Fibroblast of skin of right biceps (primary cell): ENCODE measurements at regions not wholly inside any gene's neighbourhood (a gene's known extent, or its start where the extent isn't known, plus 50 kb on each side); places are given as distances from the start of the nearest gene placed in this dataset.

Experiments
- DNase-seq: peaks from one replicate; pipeline ENCODE4 v3.0.0-alpha.2; 2013

GRCh38 chr10:123952099-123952498 lies 60.5 kb upstream of the CPXM2 start:
- no peak for DNase-seq

- DNase-seq = no peak
Measured at GRCh38 chr10:123948030-123948823, 56.6 kb upstream of the CPXM2 start.

- peak; percentile 78 for DNase-seq
Measured at GRCh38 chr10:123945325-123945920, 53.8 kb upstream of the CPXM2 start.

GRCh38 chr10:123944661-123945060 lies 53.1 kb upstream of the CPXM2 start:
- DNase-seq = no peak

- no peak for DNase-seq
Measured at GRCh38 chr10:123943307-123943706, 51.7 kb upstream of the CPXM2 start.

- no peak for DNase-seq
Measured at GRCh38 chr10:123942114-123942861, 50.7 kb upstream of the CPXM2 start.
